Kidney epithelial cell (primary cell): ENCODE measurements at regions not wholly inside any gene's neighbourhood (a gene's known extent, or its start where the extent isn't known, plus 50 kb on each side); places are given as distances from the start of the nearest gene placed in this dataset.

Experiments
- DNase-seq: peaks from one replicate; pipeline ENCODE4 v3.0.0-alpha.2; 2010; ENCODE audit warnings: low read depth
- H3K27me3 ChIP-seq: 2 replicates; pipeline ENCODE4 v1.6.0; 2011; ENCODE audit warnings: low read length; ENCODE audit not compliant: control insufficient read depth, insufficient read depth
- H3K36me3 ChIP-seq: 2 replicates; pipeline ENCODE4 v1.5.1; 2011; ENCODE audit warnings: low read length; ENCODE audit not compliant: control insufficient read depth, insufficient read depth
- H3K4me3 ChIP-seq: 2 replicates; pipeline ENCODE4 v1.5.1; 2011; ENCODE audit warnings: low read depth, mild to moderate bottlenecking, control low read depth, low read length
- CTCF ChIP-seq: IDR thresholded peaks from 2 replicates; pipeline ENCODE4 v1.5.1; 2011; ENCODE audit warnings: mild to moderate bottlenecking, moderate library complexity, low read length, control low read depth, inconsistent platforms; ENCODE audit not compliant: insufficient read depth, poor library complexity, severe bottlenecking

GRCh38 chr13:100798739-100799361, 124.3 kb upstream of the TMTC4 start:
- no peak overlapping the region for H3K4me3 ChIP-seq
- TF ChIP-seq CTCF = no peak
- H3K27me3 ChIP-seq = no peaks in the 10 kb centered on the region
- no peaks in the 10 kb centered on the region for H3K36me3 ChIP-seq
- DNase-seq = no peak

GRCh38 chr13:100797921-100798320, 123.3 kb upstream of the TMTC4 start:
- H3K36me3 ChIP-seq = no peaks in the 10 kb centered on the region
- no peak overlapping the region for H3K4me3 ChIP-seq
- H3K27me3 ChIP-seq = no peaks in the 10 kb centered on the region
- DNase-seq = no peak
- no peak for TF ChIP-seq CTCF

- no peak for TF ChIP-seq CTCF
These were observed 121.9 kb upstream of the TMTC4 start for GRCh38 chr13:100796463-100796862.

GRCh38 chr13:100794575-100794974, 120.0 kb upstream of the TMTC4 start:
- no peak for DNase-seq
- no peak for TF ChIP-seq CTCF
- Histone ChIP-seq H3K36me3 (no peaks in the 10 kb centered on the region), H3K4me3 (no peak overlapping the region), H3K27me3 (no peaks in the 10 kb centered on the region)

More at GRCh38 chr13:100796463-100796862, 121.9 kb upstream of the TMTC4 start:
- Histone ChIP-seq H3K4me3 (no peak overlapping the region), H3K36me3 (no peaks in the 10 kb centered on the region), H3K27me3 (no peaks in the 10 kb centered on the region)
- DNase-seq = no peak

GRCh38 chr13:100790405-100790804, 115.8 kb upstream of the TMTC4 start:
- no peaks in the 10 kb centered on the region for H3K27me3 ChIP-seq
- no peaks in the 10 kb centered on the region for H3K36me3 ChIP-seq
- no peak for TF ChIP-seq CTCF
- no peak for DNase-seq
- H3K4me3 ChIP-seq = no peak overlapping the region

- H3K4me3 ChIP-seq = no peak overlapping the region
- no peaks in the 10 kb centered on the region for H3K27me3 ChIP-seq
- H3K36me3 ChIP-seq = no peaks in the 10 kb centered on the region
- DNase-seq = no peak
- no peak for TF ChIP-seq CTCF
These were observed 115.4 kb upstream of the TMTC4 start for GRCh38 chr13:100789968-100790367.
